ENCODE measurements at regions not wholly inside any gene's neighbourhood (a gene's known extent, or its start where the extent isn't known, plus 50 kb on each side); places are given as distances from the start of the nearest gene placed in this dataset.
"Not testable (repeated sequence)": the region's sequence is repeated elsewhere in the genome, so short reads cannot be mapped to it uniquely, and the experiment has no call there.

DNA sequence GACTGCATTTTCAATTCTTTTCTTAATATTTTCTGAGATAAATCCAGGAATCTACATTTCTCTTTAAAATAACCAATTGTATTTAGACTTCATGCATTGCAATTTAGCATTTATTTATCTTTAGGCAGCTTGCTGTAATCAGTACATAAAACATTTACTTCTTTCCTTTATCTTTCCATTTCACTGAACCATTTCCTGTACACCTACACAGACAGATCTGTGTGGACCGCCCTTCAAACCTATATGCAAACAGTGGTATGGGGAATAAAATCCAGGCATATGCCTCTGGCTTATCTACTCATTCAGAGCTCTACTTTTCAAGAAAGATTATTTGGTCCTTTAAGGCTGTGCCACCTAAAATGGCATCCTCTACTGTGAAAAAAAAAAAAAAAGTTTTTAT, 640.0 kb downstream of the MAT2B start:
- DNase-seq: no peak

DNA sequence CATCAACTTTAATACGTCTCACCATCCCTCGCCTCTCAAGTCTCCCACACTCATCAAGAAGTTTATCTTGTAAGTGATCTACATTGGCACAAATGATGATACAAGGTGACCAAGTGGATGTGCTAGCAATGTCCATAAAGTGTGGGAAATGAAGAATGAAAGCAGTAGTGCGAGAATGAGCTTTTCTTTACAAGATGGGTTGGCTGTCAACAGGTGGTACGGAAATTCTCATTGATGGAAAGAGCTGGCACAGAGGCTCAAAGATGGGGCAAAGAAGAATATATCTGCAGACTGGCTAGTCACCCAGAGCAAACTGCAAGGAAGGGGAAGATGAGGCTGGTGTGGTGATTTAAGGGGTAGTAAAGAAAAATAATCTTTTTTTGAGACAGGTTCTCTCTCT, 640.8 kb downstream of the MAT2B start:
- DNase-seq: no peak

DNA sequence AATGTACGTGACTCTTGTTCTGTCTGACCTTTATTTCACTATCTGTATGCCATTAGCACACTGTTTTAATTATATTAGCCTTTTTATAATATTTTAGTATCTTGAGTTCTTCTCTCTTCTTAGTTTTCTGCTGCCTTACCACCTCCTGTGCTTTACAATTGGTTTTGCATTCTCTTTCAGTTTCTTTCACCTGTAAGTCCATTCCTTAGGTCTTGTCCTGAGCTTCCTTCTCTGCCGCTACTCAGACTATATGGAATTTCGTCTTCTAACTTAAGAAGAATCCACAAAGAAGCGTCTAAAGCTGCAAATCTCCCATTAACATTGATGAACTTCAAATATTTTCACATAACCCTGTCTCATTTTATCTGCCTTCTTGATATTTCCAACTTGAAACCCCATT, 642.9 kb downstream of the MAT2B start:
- no peak for DNase-seq

DNA sequence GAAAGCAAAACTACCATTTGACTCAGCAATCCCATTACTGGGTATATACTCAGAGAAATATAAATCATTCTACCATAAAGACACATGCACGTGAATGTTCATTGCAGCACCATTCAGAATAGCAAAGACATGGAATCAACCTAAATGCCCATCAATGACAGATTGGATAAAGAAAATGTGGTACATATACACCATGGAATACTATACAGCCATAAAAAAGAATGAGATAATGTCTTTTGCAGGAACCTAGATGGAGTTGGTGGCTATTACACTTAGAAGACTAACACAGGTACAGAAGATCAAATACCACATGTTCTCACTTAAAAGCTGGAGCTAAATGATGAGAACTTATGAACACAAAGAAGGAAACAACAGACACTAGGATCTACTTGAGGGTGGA, 647.1 kb downstream of the MAT2B start:
- DNase-seq: not testable (repeated sequence)

DNA sequence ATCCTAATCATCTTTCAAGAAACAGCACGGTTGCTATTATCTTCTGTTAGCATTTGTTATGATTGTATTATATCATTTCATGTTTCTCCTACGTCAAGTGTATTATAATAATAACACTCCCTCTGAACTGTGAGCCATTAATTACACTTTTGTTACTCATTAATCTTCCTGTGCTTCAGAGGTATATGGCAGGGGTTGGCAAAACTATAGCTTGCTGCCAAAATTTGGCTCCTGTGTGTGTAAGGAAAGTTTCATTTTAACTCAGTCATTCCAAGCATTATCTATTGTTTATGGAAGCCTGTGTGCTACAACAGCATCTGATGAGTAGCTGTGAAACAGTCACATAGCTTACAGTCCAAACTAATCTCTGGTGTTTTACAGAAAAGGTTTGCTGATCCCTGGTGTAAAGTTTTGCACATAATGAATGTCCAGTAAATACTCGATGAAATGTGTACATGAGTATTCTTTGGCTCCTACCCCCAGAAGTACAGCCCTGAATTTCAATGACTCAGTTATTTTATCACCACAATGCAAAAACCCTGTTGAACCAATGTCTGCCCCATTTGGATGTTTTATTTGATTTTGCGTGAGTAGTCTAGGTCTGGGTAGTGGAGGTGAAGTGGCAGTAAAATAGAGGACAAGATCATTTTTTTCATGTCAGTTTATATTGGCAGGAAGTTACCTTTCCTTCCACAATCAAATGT, 648.2 kb downstream of the MAT2B start:
- no peak for DNase-seq

DNA sequence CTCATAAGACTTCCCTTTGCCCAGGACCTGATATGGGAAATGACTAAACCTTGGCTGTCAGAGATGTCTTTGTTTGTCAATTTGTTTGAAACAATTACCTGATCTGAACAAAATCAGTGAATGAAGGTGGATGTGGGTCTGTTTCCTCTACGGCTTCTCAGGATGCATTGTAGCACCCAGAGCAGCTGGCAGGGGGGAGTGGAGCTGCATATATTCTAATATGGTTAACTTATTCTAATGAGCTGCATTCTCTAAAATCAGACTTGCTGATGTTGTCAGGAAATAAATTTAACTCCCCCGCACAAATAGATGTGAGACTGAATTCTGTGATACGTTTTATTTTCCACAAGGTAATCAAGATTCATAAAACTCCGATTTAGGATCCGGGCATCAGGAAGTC, 665.4 kb downstream of the MAT2B start:
- DNase-seq: no peak

DNA sequence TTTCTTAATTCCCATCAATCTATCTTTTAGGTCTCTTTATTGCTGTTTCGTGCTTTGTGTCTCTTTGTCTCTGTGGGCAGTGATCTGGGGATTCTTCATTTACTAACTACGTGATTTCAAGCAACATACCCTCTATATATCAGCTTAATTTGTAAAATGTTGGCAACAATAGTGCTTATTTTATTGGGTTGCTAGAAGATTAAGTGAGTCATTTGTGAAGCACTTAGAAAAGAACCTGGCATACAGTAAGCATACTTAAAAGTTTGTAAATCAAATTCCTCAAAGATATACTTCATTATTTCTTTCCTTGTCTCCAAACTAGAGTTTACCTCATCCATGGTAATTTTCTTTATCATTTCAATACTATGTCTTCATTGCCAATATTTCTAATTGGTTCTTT, 669.7 kb downstream of the MAT2B start:
- no peak for DNase-seq

DNA sequence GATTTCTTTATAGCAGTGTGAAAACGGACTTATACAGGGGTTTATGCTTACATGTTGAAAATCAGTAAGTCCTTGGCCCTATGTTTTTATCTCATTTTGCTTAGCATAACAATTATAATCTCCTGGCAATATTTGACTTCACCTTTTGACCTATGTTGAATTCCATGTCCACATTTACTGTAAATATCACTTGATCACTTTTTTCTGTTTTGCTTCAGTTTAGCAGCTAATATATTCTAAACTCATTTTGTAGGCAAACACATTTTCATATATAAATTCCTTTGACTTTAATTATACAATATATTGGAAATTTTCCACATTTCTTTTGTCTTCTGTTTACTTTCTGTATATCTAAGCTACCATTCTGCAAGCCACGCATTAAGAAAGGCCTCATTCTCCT, 674.0 kb downstream of the MAT2B start:
- DNase-seq: no peak

DNA sequence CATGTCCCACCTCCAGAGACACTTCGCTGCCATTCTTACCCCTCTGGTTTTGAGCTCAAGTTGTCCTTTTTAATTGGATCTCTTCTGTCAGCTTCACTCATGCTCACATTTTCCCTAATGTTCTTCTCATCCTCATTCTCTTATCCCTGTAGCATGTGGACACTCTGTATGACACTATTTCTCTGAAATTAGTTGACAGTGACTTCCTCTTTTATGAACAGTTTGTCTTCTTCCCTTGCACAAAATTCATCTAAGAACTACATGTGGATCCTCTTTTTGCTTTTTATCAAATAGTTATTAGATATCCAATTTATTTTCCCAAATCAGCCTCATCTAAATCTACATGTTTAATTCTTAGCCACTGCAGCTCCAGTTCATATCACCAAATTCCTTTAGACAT, 676.2 kb downstream of the MAT2B start:
- DNase-seq: no peak

DNA sequence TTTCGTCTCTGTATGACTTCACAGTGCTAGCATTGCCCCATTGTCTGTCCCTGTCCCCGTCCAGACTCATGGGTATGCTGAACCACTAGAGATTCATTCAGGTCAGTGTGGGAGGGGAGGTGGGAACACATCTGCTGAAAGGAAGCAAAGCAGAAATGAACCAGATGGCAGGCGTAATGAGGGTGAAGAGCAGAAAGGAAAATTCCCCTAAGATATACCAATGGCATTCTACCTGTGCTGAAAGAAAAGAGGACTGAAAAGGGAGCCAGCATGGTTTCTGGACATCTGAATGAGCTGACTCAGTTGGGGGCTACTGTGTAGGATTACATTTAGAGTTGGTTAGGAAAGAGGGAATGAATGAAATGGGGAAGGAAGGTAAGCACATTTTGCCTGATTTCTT, 678.7 kb downstream of the MAT2B start:
- DNase-seq: no peak

DNA sequence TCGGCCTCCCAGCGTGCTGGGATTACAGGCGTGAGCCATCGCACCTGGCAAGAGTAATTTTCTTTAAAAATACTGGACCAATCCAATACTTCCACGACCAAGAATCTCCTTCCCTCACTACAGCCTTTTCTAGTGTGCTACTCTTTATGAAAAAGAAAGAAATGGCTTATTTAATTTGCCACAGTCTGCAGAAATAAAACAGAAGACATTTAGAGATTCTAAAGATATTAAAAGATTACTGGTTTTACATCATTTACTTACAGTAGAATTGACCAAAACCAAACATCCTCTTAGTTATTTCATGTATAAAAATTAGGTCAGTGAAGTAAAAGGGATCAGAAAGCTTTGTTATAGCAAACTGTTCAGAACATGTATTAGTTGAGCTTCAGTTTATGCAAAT, 679.6 kb downstream of the MAT2B start:
- no peak for DNase-seq

DNA sequence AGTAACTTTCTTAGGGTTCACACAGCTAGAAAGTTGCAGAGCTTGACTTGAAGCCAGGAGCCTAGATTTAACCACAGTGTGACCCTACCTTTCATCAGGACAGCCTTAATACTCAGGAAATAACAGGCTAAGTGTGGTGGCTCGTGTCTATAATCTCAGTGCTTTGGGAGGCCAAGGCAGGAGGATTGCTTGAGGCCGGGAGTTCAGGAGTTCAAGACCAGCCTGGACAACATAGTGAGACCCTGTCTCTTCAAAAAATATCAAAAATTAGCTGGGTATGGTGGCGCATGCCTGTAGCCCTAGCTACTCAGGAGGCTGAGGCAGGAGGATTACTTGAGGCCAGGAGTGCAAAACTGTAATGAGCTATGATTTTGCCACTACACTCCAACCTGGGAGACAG, 681.1 kb downstream of the MAT2B start:
- DNase-seq: no peak

DNA sequence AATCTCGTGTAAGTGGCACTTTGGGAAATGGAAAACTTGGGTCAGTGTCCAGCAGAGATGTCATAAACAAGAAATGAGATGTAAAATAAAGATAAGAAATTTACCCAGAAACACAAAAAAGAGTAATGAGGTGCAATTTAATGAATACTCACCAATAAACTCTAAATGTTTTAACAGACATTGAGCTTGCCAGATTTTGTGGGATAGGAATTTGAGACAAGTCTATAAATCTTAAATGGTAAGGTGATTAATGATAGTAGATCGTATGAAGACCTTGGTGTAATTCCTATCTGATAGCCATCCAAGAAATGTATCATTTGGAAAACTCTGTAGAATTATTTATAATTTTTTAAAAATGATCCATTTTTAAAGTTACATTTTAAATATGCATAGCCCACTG, 682.4 kb downstream of the MAT2B start:
- DNase-seq: no peak

DNA sequence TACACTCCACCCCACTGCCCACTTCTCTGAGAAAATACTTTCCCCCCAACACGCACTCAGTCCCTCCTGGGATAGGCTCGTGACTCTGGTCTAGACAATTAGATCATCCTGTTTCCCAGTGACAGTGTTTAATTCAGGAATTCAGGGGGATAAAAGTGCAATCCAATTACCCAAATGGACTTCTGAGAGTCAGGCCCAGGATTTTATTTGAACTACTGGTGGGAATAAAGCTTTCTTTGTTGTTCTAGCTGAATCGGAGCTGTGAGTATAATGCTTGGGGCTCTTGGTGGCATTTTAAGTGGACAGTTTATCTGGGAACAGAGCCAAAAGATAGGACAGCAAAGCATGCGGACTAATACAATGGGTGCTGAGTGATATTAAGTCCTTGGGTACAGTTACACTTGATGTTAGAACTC, 683.3 kb downstream of the MAT2B start:
- DNase-seq: no peak

DNA sequence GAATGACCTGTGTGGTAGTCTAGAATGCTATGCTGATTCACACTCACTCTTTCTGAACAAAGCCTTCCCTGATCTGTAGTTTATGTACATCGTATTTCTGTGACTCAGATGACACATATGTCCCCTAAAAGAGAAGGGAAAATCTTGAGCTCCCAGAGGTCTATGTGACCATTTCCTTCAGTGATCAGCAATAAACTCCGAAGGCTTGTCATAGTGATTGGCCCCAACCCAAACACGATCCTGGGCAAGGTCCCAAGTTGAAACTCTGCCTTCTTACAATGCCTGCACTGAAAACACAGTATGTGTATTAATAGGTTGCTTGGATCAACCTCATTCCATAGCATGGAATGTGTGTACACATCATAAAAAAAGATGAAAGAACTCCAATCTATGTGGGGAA, 685.8 kb downstream of the MAT2B start:
- no peak for DNase-seq

DNA sequence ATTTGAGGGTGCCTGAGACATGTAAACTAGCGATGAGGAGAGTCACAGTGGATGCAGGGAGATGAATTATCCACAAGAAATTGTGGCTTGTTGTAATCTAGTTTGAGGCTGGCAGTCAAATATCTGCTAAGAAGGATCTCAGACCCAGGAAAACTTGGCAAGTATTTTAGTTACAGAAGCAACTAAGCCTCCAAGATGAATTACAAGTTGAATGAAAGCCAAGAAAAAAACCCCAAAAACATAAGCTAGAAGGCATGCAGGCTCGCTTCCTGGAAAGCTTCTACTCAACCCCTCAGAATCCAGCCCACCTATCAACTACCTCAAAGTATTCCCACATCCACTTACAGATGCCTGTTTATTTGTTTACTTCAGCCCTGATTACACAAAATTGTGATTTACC, 696.9 kb downstream of the MAT2B start:
- no peak for DNase-seq

DNA sequence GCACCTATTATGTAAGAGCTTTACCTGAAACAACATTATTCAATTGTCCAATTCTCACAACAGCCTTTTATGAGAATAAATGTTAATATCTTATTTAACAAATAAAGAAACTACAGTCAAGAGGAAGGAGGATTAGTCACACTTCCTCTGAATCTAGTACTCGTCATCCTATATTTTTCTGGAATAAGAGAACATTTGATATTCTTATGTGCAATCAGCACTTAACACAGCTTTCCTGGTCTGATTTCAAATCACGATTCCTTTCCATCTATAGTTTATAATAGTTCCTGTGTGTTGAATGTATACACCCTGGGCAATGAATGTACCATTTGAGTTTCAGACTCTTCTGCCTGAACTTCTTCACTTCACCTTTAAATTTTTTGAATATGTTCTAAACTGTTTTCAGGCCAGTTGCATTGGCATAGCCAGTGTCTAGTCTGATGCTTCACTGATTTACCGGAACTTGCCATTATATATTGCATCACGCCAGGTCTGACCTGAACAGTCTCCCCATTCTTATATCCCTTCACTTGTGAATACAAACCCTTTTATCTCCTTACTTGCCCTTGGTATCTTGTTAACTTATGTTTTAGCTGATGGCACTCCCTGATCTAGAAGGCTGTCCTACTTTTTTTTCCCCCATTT, 698.3 kb downstream of the MAT2B start:
- no peak for DNase-seq

DNA sequence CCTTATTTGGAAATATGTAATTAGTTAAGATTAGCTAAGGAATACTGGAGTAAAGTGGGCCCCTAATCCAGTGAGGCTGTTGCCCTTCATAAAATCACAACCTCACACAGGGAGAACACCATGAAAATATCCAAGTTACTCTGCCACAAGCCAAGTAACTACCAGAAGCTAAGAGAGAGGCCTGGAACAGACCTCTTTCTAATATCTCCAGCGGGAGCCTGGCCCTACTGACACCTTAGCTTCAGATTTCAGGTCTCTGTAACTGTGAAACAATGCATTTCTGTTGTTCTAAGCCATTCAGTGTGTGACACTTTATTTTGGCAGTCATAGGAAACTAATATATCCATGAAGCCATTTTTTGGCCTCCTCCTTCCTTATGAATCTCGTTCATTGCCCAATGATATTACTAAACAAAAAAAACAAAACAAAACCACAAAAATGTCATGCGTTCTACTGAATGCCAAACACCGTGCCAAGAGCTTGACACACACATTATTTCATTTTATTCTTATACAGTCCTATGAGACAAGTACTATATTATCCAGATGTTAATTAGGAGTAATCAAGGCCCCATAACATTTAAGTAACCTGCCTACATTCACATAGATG, 699.0 kb downstream of the MAT2B start:
- DNase-seq: no peak

DNA sequence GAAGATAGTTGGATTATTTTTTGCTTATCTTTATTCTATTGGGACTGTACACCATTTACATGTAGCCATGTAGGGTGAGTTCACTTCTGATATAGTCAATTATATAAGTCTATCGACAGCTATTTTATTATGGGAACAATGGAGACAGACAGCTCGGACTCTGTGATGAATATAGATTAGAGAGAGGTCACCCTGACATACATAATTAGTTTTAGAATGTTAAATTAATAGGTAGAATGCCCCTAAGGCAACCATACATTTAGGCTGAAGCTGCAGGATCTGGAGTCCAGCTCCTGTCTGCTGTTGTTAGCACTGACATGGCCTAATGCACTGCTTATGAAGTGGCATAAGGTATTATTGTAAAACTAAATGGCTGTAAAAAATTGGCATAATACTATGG, 700.8 kb downstream of the MAT2B start:
- no peak for DNase-seq

DNA sequence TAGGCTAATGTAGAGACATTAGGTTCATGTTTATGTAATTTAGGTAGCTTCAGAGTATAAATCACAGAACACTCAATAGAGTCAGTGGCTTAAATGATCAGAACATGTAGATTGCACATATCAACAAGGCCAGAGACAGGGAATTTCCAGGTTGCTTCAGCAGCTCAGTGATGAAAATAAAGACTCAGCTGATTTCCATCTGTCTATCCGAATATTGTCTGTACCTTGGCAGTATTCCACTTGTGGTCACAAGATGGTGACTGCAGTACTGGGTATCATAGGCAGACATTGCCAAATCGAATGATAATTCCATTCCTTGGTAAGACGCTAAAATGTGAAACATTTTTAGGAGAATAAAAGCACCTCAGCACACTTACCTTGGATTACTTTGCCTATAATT, 702.2 kb downstream of the MAT2B start:
- DNase-seq: no peak

DNA sequence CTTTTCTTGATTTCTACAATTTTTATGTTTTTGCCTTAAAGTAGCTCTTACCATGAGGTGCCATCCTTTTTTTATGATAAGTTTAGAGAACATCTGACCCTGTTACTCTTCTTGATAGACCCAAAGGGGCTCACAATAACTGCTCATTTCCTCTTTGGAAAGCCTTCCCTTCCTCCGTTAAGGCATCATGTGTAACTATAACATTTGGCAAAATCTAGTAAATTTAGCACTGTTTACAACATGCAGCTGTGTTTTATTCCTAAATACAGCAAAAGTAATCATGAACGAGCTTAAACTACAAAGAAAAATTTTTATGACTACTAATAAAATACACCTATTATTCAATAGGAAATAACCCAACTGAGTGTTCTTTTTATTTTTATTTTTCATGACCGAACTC, 705.1 kb downstream of the MAT2B start:
- no peak for DNase-seq

DNA sequence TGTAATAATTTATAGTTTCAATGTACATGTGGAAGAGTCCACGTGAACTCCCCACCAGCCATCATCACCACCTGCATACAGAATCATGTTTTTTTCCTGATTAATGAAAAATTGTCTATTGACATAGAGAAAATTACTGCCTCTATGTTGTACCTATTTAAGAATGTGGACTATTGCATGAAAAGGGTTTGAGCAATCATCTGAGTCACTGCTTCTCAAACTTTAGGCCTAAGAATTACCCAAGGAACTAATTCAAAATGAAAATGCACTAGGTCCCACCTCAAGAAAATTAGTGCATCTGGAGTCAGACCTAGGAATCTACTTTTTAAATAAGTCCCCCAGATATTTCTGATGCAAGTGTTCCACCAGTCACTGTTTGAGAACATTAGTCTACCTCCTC, 709.3 kb downstream of the MAT2B start:
- no peak for DNase-seq

DNA sequence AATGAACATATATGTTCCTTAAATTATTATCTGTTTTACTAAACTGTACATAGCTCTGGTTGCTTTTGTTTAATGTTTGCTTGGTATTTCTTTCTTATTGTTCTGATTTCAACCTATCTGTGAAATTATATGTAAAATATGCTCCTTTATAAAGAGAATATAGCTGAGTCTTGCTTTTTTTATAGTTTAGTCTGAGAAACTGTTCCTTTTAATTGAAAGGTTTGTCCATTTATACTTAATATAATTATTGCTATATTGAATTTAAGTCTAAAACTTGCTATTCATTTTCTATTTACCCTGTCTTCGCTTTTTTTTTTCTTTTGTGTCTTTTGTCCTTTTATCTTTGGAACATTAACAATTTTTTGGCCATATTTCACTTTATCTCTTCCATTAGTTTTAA, 712.0 kb downstream of the MAT2B start:
- DNase-seq: no peak

DNA sequence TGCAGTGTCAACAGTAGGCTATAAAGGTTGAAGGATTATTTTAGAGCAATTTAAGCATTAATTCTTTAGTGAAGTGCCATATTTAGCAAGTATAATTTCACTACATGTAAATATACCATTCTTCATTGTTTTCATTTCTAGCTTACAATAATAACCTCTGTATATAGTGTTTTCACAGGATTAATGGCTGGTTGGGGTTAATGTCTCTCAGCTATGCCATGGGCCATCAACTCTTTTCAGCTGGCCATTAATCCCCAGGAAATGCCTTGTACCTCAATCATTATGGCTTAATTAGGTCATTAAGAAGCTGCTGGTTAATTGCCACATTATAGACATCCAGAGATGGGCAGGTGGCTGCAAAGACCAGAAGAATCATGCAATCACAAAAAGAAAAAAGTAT, 715.1 kb downstream of the MAT2B start:
- no peak for DNase-seq

DNA sequence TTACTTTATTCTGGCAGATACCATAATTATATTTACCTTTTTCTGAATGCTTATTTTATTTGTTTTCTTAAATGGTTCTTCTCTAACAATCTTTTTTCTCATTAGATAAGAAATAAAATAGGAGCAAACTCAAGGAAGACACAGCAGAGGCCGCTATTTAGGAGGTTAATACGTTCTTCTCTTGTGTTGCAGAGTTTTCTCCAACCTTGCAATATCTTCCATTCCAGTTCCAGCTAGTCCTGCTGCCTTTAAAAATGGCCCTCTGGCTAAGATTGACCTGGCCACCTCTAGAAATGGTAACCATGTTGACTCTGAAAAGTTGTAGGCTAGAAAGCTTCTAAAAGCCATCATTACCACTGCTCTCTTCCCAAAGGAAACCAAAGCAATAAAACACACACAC, 718.8 kb downstream of the MAT2B start:
- DNase-seq: no peak
